ENCODE measurements at regions not wholly inside any gene's neighbourhood (a gene's known extent, or its start where the extent isn't known, plus 50 kb on each side); places are given as distances from the start of the nearest gene placed in this dataset.
"Not testable (repeated sequence)": the region's sequence is repeated elsewhere in the genome, so short reads cannot be mapped to it uniquely, and the experiment has no call there.

DNA sequence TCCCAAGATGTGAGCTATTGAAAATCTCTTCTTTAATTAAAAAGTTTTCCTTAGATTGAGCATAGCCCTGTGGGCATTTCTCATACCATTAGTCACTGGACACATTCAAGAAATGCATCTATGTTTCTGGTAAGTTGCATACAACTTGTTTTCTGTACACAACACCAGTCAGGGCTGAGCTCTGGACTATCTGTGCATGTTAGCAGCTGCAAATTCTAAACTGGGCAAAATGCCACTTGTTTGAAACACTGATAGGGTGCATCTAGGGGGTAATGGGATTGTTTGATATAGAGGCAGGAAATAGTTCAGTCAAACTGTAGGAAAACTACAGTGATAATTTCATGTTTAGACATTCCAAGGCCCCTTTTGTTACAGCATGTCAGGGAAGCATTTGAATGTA, 145.6 kb upstream of the NPY start:
- no peaks in the 10 kb centered on the region for H3K9me3 Mint-ChIP-seq
- H3K4me1 Mint-ChIP-seq (ENCODE audit: low read depth): peaks cover 5% of the 10 kb centered on the region
- peaks cover 31% of the 10 kb centered on the region for H3K27me3 Mint-ChIP-seq
- no peak overlapping the region for H3K4me3 Mint-ChIP-seq
- H3K27ac Mint-ChIP-seq: no peak overlapping the region
- no peaks in the 10 kb centered on the region for H3K36me3 Mint-ChIP-seq (ENCODE audit: low read depth)

DNA sequence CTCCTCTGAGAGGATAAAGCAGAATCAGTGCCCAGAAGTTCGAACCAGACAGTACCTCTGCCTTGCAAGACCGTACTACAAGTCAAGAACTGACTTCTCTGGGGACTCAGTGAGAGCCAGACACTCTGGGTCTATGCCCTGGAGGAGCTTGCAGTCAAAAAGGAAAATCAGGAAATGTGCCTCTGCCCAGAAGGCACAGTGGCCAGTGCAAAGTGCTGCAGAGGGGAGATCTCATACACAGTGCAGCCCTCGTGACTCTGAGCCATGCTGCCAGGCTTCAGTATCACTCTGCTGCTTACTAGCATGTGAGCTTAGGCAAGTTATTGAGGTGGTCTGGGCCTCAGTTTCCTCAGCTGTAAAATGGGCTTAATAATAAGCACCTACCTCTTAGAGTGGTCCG, 144.0 kb upstream of the NPY start:
- H3K27ac Mint-ChIP-seq: no peak overlapping the region
- no peaks in the 10 kb centered on the region for H3K36me3 Mint-ChIP-seq (ENCODE audit: low read depth)
- no peaks in the 10 kb centered on the region for H3K4me1 Mint-ChIP-seq (ENCODE audit: low read depth)
- H3K4me3 Mint-ChIP-seq: no peak overlapping the region
- H3K27me3 Mint-ChIP-seq: peaks cover 27% of the 10 kb centered on the region
- no peaks in the 10 kb centered on the region for H3K9me3 Mint-ChIP-seq

- no peak overlapping the region for H3K27ac Mint-ChIP-seq
- peaks cover 29% of the 10 kb centered on the region for H3K27me3 Mint-ChIP-seq
- no peaks in the 10 kb centered on the region for H3K9me3 Mint-ChIP-seq
- H3K4me1 Mint-ChIP-seq (ENCODE audit: low read depth): no peaks in the 10 kb centered on the region
- H3K4me3 Mint-ChIP-seq: no peak overlapping the region
- no peaks in the 10 kb centered on the region for H3K36me3 Mint-ChIP-seq (ENCODE audit: low read depth)
These were observed 142.0 kb upstream of the NPY start for GRCh38 chr7:24141874-24142509.

DNA sequence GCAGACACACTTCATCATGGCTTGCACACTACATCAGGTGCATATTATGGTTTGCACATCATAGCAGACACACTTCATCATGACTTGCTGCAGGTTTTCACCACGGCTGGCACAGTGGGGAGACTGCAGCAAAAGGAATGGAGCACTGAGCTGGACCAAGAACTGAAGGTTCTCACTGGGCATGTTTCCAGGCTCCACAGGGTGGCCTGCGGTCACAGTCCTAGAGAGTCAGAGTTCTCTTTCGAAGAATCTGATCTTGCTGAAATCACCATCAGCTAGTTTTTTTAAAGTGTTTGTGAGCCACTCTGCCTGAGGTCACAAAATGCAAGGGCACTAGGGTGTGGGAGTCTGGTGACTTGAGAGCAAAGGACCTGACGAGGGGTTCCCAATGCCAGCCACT, 140.4 kb upstream of the NPY start:
- H3K36me3 Mint-ChIP-seq (ENCODE audit: low read depth): no peaks in the 10 kb centered on the region
- H3K27ac Mint-ChIP-seq: no peak overlapping the region
- H3K4me1 Mint-ChIP-seq (ENCODE audit: low read depth): no peaks in the 10 kb centered on the region
- no peaks in the 10 kb centered on the region for H3K9me3 Mint-ChIP-seq
- H3K27me3 Mint-ChIP-seq: peaks cover 17% of the 10 kb centered on the region
- H3K4me3 Mint-ChIP-seq: no peak overlapping the region

- Mint-ChIP-seq H3K27ac (no peak overlapping the region), H3K36me3 (ENCODE audit: low read depth) (no peaks in the 10 kb centered on the region), H3K9me3 (peaks cover 13% of the 10 kb centered on the region), H3K4me3 (no peak overlapping the region), H3K27me3 (peaks cover 39% of the 10 kb centered on the region), H3K4me1 (ENCODE audit: low read depth) (no peaks in the 10 kb centered on the region)
These were observed 132.0 kb upstream of the NPY start for GRCh38 chr7:24151944-24152343.

- Mint-ChIP-seq H3K4me3 (no peak overlapping the region), H3K36me3 (ENCODE audit: low read depth) (no peaks in the 10 kb centered on the region), H3K4me1 (ENCODE audit: low read depth) (no peaks in the 10 kb centered on the region), H3K27ac (no peak overlapping the region), H3K27me3 (peaks cover 39% of the 10 kb centered on the region), H3K9me3 (peaks cover 13% of the 10 kb centered on the region)
These were observed 131.6 kb upstream of the NPY start for GRCh38 chr7:24152356-24152755.

DNA sequence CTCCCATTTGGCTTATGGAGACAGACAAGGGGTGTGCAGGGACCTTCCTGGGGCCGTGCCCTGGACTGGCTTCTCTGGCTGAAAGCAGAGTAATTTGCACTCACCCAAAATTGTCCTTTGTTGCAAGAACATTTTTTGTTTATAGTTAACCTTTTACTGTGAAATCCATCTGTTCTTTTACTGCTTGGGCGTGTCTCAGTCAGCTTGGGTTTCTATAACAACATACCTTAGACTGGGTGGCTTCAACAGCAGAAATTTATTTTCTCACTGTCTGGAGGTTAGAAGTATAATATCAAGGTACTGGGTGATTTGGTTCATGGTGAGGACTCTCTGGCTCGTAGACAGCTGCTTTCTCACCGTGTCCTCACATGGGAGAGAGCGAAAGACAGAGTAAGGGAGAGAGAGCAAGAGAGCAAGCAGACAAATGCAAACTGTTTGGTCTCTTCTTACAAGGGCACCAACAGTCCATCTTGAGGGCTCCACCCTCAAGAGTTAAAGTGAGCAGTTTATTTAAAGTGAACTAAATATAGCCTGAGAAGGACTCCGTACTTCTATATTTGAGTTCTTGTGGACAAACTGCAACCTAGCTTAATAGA, 131.0 kb upstream of the NPY start:
- Mint-ChIP-seq H3K9me3 (peaks cover 13% of the 10 kb centered on the region), H3K4me3 (no peak overlapping the region), H3K4me1 (ENCODE audit: low read depth) (no peaks in the 10 kb centered on the region), H3K27ac (no peak overlapping the region), H3K27me3 (peaks cover 39% of the 10 kb centered on the region), H3K36me3 (ENCODE audit: low read depth) (no peaks in the 10 kb centered on the region)

DNA sequence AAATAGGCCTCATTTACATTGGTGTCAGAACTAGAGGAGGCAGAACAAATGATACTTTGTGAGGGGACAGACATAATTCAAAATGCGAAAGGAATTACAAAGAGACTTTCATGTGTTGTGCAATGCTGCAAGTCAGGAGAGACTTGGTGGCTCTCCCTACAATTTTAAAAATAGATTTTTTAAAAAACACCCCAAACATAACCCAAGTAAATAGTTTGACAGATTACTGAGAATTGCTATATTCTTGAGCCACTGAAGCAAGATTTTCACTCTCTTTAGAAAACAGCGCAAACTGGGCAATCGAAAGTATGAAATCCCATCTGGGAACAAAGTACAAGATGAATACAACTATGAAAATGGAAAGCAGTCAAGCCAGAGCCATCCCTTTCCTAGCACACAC, 126.3 kb upstream of the NPY start:
- Mint-ChIP-seq H3K9me3 (no peaks in the 10 kb centered on the region), H3K27ac (no peak overlapping the region), H3K27me3 (peaks cover 20% of the 10 kb centered on the region), H3K4me3 (no peak overlapping the region), H3K36me3 (ENCODE audit: low read depth) (no peaks in the 10 kb centered on the region), H3K4me1 (ENCODE audit: low read depth) (no peaks in the 10 kb centered on the region)

DNA sequence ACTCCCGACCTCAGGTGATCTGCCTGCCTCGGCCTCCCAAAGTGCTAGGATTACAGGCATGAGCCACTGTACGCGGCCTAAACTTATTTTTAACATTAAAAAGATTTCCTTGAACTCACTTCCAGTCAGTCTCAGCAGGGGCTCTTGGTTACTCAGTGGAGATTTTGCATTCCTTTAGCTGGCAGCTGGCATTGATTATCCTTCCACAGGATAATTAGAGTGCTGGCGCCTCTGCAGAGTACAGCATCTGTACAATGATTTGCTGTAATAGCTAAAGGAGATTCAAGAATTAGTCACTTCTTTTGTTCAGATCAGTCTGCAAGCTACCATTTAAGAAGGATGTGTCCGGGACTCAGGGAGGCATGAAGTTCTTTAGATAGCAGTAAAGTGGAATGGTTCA, 125.0 kb upstream of the NPY start:
- Mint-ChIP-seq H3K27ac (no peak overlapping the region), H3K36me3 (ENCODE audit: low read depth) (no peaks in the 10 kb centered on the region), H3K27me3 (peaks cover 15% of the 10 kb centered on the region), H3K9me3 (peaks cover 3% of the 10 kb centered on the region), H3K4me1 (ENCODE audit: low read depth) (no peaks in the 10 kb centered on the region), H3K4me3 (no peak overlapping the region)

DNA sequence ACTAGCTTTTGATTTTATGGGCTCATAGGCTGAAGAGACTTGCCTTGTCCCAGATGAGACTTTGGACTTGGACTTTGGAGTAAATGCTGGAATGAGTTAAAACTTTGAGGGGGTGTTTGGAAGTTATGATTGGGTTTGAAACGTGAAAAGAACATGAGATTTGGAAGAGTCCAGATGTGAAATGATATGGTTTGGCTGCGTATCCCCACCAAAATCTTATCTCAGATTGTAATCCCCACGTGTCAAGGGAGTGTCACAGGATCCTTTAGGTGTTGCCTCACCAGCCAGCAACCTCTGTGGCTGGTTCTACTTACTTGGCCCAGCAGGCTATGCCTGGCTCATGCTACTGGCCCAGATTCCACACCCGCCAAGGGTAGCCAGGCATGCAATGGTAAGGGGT, 119.6 kb upstream of the NPY start:
- Mint-ChIP-seq H3K4me1 (ENCODE audit: low read depth) (no peaks in the 10 kb centered on the region), H3K27ac (no peak overlapping the region), H3K27me3 (peaks cover 9% of the 10 kb centered on the region), H3K36me3 (ENCODE audit: low read depth) (no peaks in the 10 kb centered on the region), H3K4me3 (no peak overlapping the region), H3K9me3 (peaks cover 8% of the 10 kb centered on the region)

GRCh38 chr7:24169077-24169624, 114.8 kb upstream of the NPY start:
- peaks cover 16% of the 10 kb centered on the region for H3K27me3 Mint-ChIP-seq

DNA sequence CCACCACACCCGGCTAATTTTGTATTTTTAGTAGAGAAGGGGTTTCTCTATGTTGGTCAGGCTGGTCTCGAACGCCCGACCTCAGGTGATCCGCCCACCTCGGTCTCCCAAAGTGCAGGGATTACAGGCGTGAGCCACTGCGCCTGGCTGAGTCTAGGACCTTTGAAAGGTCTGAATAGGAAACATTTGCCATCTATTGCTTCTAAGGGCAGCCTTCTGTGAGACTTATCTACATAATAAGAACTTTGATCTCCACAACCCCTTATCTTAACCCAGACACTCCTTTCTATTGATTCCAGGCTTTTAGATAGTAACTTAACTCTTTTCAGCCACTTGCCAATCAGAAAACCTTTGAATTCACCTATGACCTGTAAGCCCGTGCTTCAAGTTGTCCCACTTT, 112.0 kb upstream of the NPY start:
- H3K27me3 Mint-ChIP-seq: peaks cover 10% of the 10 kb centered on the region
- not testable (repeated sequence) for H3K9me3 Mint-ChIP-seq; H3K27ac Mint-ChIP-seq; H3K36me3 Mint-ChIP-seq (ENCODE audit: low read depth); H3K4me1 Mint-ChIP-seq (ENCODE audit: low read depth); H3K4me3 Mint-ChIP-seq

More at GRCh38 chr7:24169077-24169624, 114.8 kb upstream of the NPY start:
- Mint-ChIP-seq H3K4me3 (no peak overlapping the region), H3K4me1 (ENCODE audit: low read depth) (no peaks in the 10 kb centered on the region), H3K27ac (no peak overlapping the region), H3K36me3 (ENCODE audit: low read depth) (no peaks in the 10 kb centered on the region), H3K9me3 (peaks cover 3% of the 10 kb centered on the region)

DNA sequence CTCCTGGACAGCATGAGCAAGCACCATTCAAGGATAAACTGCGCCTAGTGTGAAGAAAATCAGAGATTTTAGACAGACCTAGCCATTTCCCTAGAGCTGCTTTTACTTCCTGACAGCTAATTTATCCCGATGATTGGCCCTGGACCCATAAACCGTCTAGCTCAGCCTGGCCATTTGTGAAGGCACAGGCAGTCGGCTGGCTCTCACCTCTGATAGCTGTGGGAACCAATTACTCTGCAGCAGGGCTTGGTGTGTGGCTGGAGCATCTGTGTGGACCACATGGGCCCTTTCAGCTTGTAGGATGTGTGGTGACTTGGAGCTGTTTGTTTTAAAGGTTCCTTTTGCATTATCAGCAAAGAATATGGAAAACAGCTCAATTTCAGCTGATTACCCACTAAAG, 111.1 kb upstream of the NPY start:
- Mint-ChIP-seq H3K4me3 (no peak overlapping the region), H3K27me3 (peaks cover 12% of the 10 kb centered on the region), H3K4me1 (ENCODE audit: low read depth) (no peaks in the 10 kb centered on the region), H3K27ac (no peak overlapping the region), H3K9me3 (no peaks in the 10 kb centered on the region), H3K36me3 (ENCODE audit: low read depth) (no peaks in the 10 kb centered on the region)

- H3K4me3 Mint-ChIP-seq: no peak overlapping the region
- peaks cover 12% of the 10 kb centered on the region for H3K27me3 Mint-ChIP-seq
- no peak overlapping the region for H3K27ac Mint-ChIP-seq
- H3K9me3 Mint-ChIP-seq: no peaks in the 10 kb centered on the region
- H3K4me1 Mint-ChIP-seq (ENCODE audit: low read depth): no peaks in the 10 kb centered on the region
- no peaks in the 10 kb centered on the region for H3K36me3 Mint-ChIP-seq (ENCODE audit: low read depth)
These were observed 108.4 kb upstream of the NPY start for GRCh38 chr7:24175603-24176002.

DNA sequence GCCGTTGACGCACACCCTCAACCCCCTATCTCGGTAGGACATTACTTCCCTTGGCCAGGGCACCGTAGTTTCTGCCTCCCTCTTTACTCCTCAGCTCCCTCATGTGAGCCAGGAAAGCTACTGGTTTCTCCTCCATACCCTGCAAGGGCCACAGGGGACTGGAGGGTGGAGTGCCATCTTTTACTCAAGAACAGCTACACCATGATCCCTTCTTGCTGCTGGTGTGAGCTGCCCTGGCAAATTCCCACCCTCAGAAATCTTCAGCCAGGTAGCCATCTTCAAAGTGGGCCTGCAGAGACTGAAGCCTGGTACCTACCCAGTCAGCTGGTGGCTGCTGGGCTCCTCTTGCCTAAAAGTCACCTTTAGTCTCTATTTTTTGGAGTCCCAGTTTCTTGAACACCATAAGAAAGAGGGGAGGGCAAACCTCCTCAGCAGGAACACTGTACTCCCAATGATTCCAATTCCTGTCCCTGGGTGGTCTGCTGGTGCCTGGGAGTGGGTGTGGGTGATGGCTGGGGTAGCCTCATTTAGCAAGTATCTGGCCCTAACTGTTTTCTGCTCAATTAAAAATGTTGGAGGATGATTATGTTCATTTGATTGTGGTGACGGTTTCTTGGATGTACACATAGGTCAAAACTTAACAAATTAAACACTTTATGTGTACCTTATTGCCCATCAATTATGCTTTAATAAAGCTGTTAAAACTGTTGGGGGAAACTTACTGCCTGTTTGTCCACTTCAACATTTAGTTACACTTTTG, 105.0 kb upstream of the NPY start:
- no peak overlapping the region for H3K27ac Mint-ChIP-seq
- H3K9me3 Mint-ChIP-seq: no peaks in the 10 kb centered on the region
- no peaks in the 10 kb centered on the region for H3K4me1 Mint-ChIP-seq (ENCODE audit: low read depth)
- H3K4me3 Mint-ChIP-seq: no peak overlapping the region
- H3K36me3 Mint-ChIP-seq (ENCODE audit: low read depth): no peaks in the 10 kb centered on the region
- peaks cover 17% of the 10 kb centered on the region for H3K27me3 Mint-ChIP-seq
